GM19395 (cell line): ENCODE measurements at regions not wholly inside any gene's neighbourhood (a gene's known extent, or its start where the extent isn't known, plus 50 kb on each side); places are given as distances from the start of the nearest gene placed in this dataset.

Experiments used
- ATAC-seq: cut with Tn5 transposase; IDR thresholded peaks from one replicate; pipeline ENCODE4 v1.9.1; 2021; ENCODE audit warnings: mild to moderate bottlenecking, moderate library complexity; ENCODE audit not compliant: unreplicated experiment

GRCh38 chr16:52896478-52897164, 156.1 kb downstream of the CHD9NB start:
- no peak for ATAC-seq

- ATAC-seq, result no peak
Measured at GRCh38 chr16:52874042-52874441, 178.7 kb downstream of the CHD9NB start.

GRCh38 chr16:52872731-52873130, 180.0 kb downstream of the CHD9NB start:
- no peak for ATAC-seq

GRCh38 chr16:52871481-52871880, 181.2 kb downstream of the CHD9NB start:
- no peak for ATAC-seq

- no peak for ATAC-seq
Measured at GRCh38 chr16:52869243-52869642, 183.5 kb downstream of the CHD9NB start.

GRCh38 chr16:52863000-52863399, 189.7 kb downstream of the CHD9NB start:
- no peak for ATAC-seq

- ATAC-seq, result no peak
Measured at GRCh38 chr16:52861614-52862022, 191.1 kb downstream of the CHD9NB start.

- ATAC-seq, result no peak
Measured at GRCh38 chr16:52855463-52855862, 197.2 kb downstream of the CHD9NB start.

GRCh38 chr16:52852978-52853377, 199.7 kb downstream of the CHD9NB start:
- no peak for ATAC-seq

GRCh38 chr16:52851211-52851740, 201.4 kb downstream of the CHD9NB start:
- no peak for ATAC-seq

- ATAC-seq, result no peak
Measured at GRCh38 chr16:52843381-52843780, 209.3 kb downstream of the CHD9NB start.

- ATAC-seq, result no peak
Measured at GRCh38 chr16:52837251-52837650, 215.4 kb downstream of the CHD9NB start.

- ATAC-seq, result no peak
Measured at GRCh38 chr16:52834736-52835465, 217.8 kb downstream of the CHD9NB start.

- ATAC-seq, result no peak
Measured at GRCh38 chr16:52832771-52833170, 219.9 kb downstream of the CHD9NB start.

GRCh38 chr16:52827456-52827855, 225.2 kb downstream of the CHD9NB start:
- no peak for ATAC-seq

- ATAC-seq, result no peak
Measured at GRCh38 chr16:52825892-52826291, 226.8 kb downstream of the CHD9NB start.

GRCh38 chr16:52819808-52820207, 232.9 kb downstream of the CHD9NB start:
- no peak for ATAC-seq

GRCh38 chr16:52819405-52819804, 233.3 kb downstream of the CHD9NB start:
- ATAC-seq, result no peak

- no peak for ATAC-seq
Measured at GRCh38 chr16:52817696-52818095, 235.0 kb downstream of the CHD9NB start.

GRCh38 chr16:52816993-52817392, 235.7 kb downstream of the CHD9NB start:
- ATAC-seq, result no peak

- no peak for ATAC-seq
Measured at GRCh38 chr16:52812678-52813556, 239.8 kb downstream of the CHD9NB start.
